SK-N-SH (cell line): ENCODE measurements at regions not wholly inside any gene's neighbourhood (a gene's known extent, or its start where the extent isn't known, plus 50 kb on each side); places are given as distances from the start of the nearest gene placed in this dataset.

Source experiments
- CTCF ChIA-PET: fragments of 300-600, 350-600 bp; formaldehyde crosslinking; extraction: SDS; loops from one replicate; lab custom pipeline; 2021; lab: Yijun Ruan, JAX
- POLR2A ChIA-PET: fragments of 350-600 bp; sonication (Branson Sonifier 250); formaldehyde crosslinking; extraction: SDS; loops from one replicate; lab custom pipeline; 2020; ENCODE audit warnings: antibody characterized with exemption, inconsistent platforms; lab: Yijun Ruan, JAX
- DNase-seq: peaks from one replicate; pipeline ENCODE4 v3.0.0; 2012
- H2AFZ ChIP-seq: fragments of 200-600 bp; sonication (generic); 2 replicates; pipeline ENCODE4 v1.8.1; 2016; ENCODE audit warnings: antibody characterized with exemption, mild to moderate bottlenecking, low read depth
- H3F3A ChIP-seq: fragments of 200-600 bp; sonication (generic); replicated peaks from 2 replicates; pipeline ENCODE3; 2016; ENCODE audit warnings: antibody characterized with exemption, mild to moderate bottlenecking; ENCODE audit not compliant: insufficient read depth
- H3K27ac ChIP-seq, 2 experiments: fragments of 200-500 bp in 1 of 2; fragments of 200-600 bp in 1 of 2; sonication (Bioruptor generic) in 1 of 2; sonication (generic), shearing (Covaris generic) in 1 of 2; 2 replicates each; pipeline versions ENCODE4 v1.5.1 to v1.6.1; 2014 to 2016; ENCODE audit warnings: low read depth in 2 of 2, inconsistent platforms in 1 of 2, low read length in 1 of 2, mild to moderate bottlenecking in 1 of 2, mixed read lengths in 1 of 2
- H3K27me3 ChIP-seq: fragments of 200-600 bp; sonication (generic), shearing (Covaris generic); 2 replicates; pipeline ENCODE4 v1.6.1; 2016; ENCODE audit warnings: mixed run types; ENCODE audit not compliant: insufficient read depth
- H3K36me3 ChIP-seq, 2 experiments: fragments of 200-500 bp in 1 of 2; fragments of 200-600 bp in 1 of 2; sonication (Bioruptor generic) in 1 of 2; sonication (generic) in 1 of 2; replicated peaks in 1 of 2; 2 replicates each; pipeline versions ENCODE3 to v1.5.1; 2014 to 2016; ENCODE audit warnings: low read length in 1 of 2, mild to moderate bottlenecking in 1 of 2; ENCODE audit not compliant: insufficient read depth in 2 of 2, control insufficient read depth in 1 of 2
- H3K4me1 ChIP-seq, 2 experiments: fragments of 200-500 bp in 1 of 2; fragments of 200-600 bp in 1 of 2; sonication (Bioruptor generic) in 1 of 2; sonication (generic), shearing (Covaris generic) in 1 of 2; 2 replicates each; pipeline versions ENCODE4 v1.5.1 to v1.6.1; 2014 to 2016; ENCODE audit warnings: low read depth in 1 of 2, low read length in 1 of 2, mixed run types in 1 of 2; ENCODE audit not compliant: insufficient read depth in 2 of 2, control insufficient read depth in 1 of 2
- H3K4me2 ChIP-seq: fragments of 200-600 bp; sonication (generic), shearing (Covaris generic); 2 replicates; pipeline ENCODE4 v1.6.1; 2017; ENCODE audit warnings: mixed run types
- H3K4me3 ChIP-seq, 2 experiments: fragments of 200-500 bp in 1 of 2; fragments of 200-600 bp in 1 of 2; sonication (Bioruptor generic) in 1 of 2; sonication (generic), shearing (Covaris generic) in 1 of 2; 2 replicates each; pipeline versions ENCODE4 v1.5.1 to v1.8.1; 2014 to 2016; ENCODE audit warnings: low read depth in 2 of 2, inconsistent platforms in 1 of 2, low read length in 1 of 2, mild to moderate bottlenecking in 1 of 2, mixed read lengths in 1 of 2, moderate library complexity in 1 of 2
- H3K79me2 ChIP-seq: fragments of 200-600 bp; sonication (generic); 2 replicates; pipeline ENCODE4 v1.8.1; 2017; ENCODE audit warnings: mild to moderate bottlenecking; ENCODE audit not compliant: insufficient read depth
- H3K9ac ChIP-seq: fragments of 200-600 bp; sonication (generic); 2 replicates; pipeline ENCODE4 v1.6.1; 2017; ENCODE audit warnings: mixed run types
- H3K9me2 ChIP-seq: fragments of 200-600 bp; sonication (generic); 2 replicates; pipeline ENCODE4 v1.6.1; 2017; ENCODE audit warnings: mixed run types
- H3K9me3 ChIP-seq: fragments of 200-600 bp; sonication (generic); 2 replicates; pipeline ENCODE4 v1.6.1; 2017; ENCODE audit warnings: mixed run types, mild to moderate bottlenecking, moderate library complexity
- H4K20me1 ChIP-seq: fragments of 200-600 bp; sonication (generic); 2 replicates; pipeline ENCODE4 v1.6.1; 2017; ENCODE audit warnings: mild to moderate bottlenecking, mixed run types; ENCODE audit not compliant: insufficient read depth
- EP300 ChIP-seq, 2 experiments: IDR thresholded peaks; 2 replicates each; pipeline versions ENCODE4 v1.4.0 to v1.6.1; 2012; ENCODE audit warnings: borderline replicate concordance in 1 of 2, low read depth in 1 of 2, low read length in 1 of 2
- EZH2phosphoT487 ChIP-seq: fragments of 200-600 bp; sonication (generic); IDR thresholded peaks from 2 replicates; pipeline ENCODE4 v1.6.1; 2017; ENCODE audit warnings: low read depth, mixed run types, mild to moderate bottlenecking, antibody characterized with exemption, moderate library complexity, borderline replicate concordance
- FOXJ3 ChIP-seq: sonication (generic); formaldehyde crosslinking; IDR thresholded peaks from 2 replicates; pipeline ENCODE4 v1.5.1; 2020; ENCODE audit warnings: mild to moderate bottlenecking, missing genetic modification reagents
- FOXM1 ChIP-seq: IDR thresholded peaks from 2 replicates; pipeline ENCODE4 v1.4.0; 2012; ENCODE audit warnings: low read depth, mild to moderate bottlenecking
- GATA2 ChIP-seq: sonication (generic); formaldehyde crosslinking; IDR thresholded peaks from 2 replicates; pipeline ENCODE4 v1.5.0; 2020; ENCODE audit warnings: mild to moderate bottlenecking, missing genetic modification reagents
- POLR2AphosphoS5 ChIP-seq: IDR thresholded peaks from 2 replicates; pipeline ENCODE4 v1.6.1; 2012; ENCODE audit warnings: low read depth, low read length
- RAD21 ChIP-seq: IDR thresholded peaks from 2 replicates; pipeline ENCODE4 v1.6.1; 2012; ENCODE audit warnings: mild to moderate bottlenecking, low read length
- SMC3 ChIP-seq: IDR thresholded peaks from 2 replicates; pipeline ENCODE4 v1.6.1; 2012; ENCODE audit warnings: low read depth, low read length, improper control_type of control experiment
- TCF12 ChIP-seq: IDR thresholded peaks from 2 replicates; pipeline ENCODE4 v1.4.0; 2012
- TEAD4 ChIP-seq: IDR thresholded peaks from 2 replicates; pipeline ENCODE4 v1.4.0; 2012; ENCODE audit warnings: mild to moderate bottlenecking, borderline replicate concordance; ENCODE audit not compliant: insufficient read depth
- WGBS: methylation state at CpG from one replicate; pipeline ENCODE4 v1.1.6; 2017; ENCODE audit warnings: low lambda C conversion rate; 5-methylcytosine and 5-hydroxymethylcytosine counted together
- TF ChIP-seq, protein P1 (sequence below): fragments of 200-600 bp; sonication (generic); IDR thresholded peaks from 2 replicates; pipeline ENCODE4 v1.6.1; 2017; ENCODE audit warnings: antibody characterized with exemption, mild to moderate bottlenecking, moderate library complexity
- TF ChIP-seq, protein P2 (sequence below): fragments of 150-350 bp; IDR thresholded peaks from 2 replicates; pipeline ENCODE4 v1.6.1; 2016; ENCODE audit warnings: mild to moderate bottlenecking, low read depth, low read length
- TF ChIP-seq, protein P3 (sequence below): IDR thresholded peaks from 2 replicates; pipeline ENCODE4; 2012
- TF ChIP-seq, protein P4 (sequence below): IDR thresholded peaks from 2 replicates; pipeline ENCODE4 v1.6.1; 2012; ENCODE audit warnings: mild to moderate bottlenecking, low read depth, low read length, moderate library complexity

DNA sequence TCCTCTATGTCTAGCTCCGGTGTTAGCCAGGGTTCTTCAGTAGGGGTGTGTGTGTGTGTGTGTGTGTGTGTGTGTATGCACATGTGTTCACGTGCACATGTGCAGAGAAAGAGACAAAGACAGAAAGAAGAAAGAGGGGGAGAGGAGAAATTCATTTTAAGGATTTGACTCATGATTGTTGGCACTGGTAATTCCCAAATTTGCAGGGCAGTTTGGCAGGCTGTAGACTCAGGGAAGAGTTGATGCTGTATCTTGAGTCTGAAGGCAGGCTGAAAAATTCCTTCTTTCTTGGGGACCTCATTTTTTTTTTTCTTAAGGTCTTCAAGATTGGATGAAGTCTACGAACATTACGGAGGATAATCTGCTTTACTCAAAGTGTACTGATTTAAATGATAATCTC, 335.7 kb downstream of the NSG2 start:
- H3K9ac ChIP-seq, result no peak overlapping the region
- CTCF ChIA-PET, result no interaction called here
- no peaks in the 10 kb centered on the region for H3K79me2 ChIP-seq
- peaks cover 27 to 31% of the 10 kb centered on the region in 2 experiments for H3K4me1 ChIP-seq
- H4K20me1 ChIP-seq, result no peaks in the 10 kb centered on the region
- H3K27ac ChIP-seq, result no peak overlapping the region
- no peaks in the 10 kb centered on the region for H3K27me3 ChIP-seq
- H3K36me3 ChIP-seq, result no peaks in the 10 kb centered on the region
- no peaks in the 10 kb centered on the region for H3K9me2 ChIP-seq
- H3K4me2 ChIP-seq, result no peak overlapping the region
- TF ChIP-seq GATA2 (no peak), RAD21 (no peak), TCF12 (no peak), FOXJ3 (CRISPR knock-in tag) (no peak), EP300 (IDR thresholded peaks at IDR 0.05; ENCODE audit: borderline replicate concordance in 1 of 2, low read depth in 1 of 2, low read length in 1 of 2) (no peak), EZH2phosphoT487 (no peak), TEAD4 (no peak), POLR2AphosphoS5 (no peak), FOXM1 (no peak), SMC3 (no peak)
- TF ChIP-seq, protein P1, sequence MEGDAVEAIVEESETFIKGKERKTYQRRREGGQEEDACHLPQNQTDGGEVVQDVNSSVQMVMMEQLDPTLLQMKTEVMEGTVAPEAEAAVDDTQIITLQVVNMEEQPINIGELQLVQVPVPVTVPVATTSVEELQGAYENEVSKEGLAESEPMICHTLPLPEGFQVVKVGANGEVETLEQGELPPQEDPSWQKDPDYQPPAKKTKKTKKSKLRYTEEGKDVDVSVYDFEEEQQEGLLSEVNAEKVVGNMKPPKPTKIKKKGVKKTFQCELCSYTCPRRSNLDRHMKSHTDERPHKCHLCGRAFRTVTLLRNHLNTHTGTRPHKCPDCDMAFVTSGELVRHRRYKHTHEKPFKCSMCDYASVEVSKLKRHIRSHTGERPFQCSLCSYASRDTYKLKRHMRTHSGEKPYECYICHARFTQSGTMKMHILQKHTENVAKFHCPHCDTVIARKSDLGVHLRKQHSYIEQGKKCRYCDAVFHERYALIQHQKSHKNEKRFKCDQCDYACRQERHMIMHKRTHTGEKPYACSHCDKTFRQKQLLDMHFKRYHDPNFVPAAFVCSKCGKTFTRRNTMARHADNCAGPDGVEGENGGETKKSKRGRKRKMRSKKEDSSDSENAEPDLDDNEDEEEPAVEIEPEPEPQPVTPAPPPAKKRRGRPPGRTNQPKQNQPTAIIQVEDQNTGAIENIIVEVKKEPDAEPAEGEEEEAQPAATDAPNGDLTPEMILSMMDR, result no peak
- TF ChIP-seq, protein P2, sequence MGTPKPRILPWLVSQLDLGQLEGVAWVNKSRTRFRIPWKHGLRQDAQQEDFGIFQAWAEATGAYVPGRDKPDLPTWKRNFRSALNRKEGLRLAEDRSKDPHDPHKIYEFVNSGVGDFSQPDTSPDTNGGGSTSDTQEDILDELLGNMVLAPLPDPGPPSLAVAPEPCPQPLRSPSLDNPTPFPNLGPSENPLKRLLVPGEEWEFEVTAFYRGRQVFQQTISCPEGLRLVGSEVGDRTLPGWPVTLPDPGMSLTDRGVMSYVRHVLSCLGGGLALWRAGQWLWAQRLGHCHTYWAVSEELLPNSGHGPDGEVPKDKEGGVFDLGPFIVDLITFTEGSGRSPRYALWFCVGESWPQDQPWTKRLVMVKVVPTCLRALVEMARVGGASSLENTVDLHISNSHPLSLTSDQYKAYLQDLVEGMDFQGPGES, result no peak
- TF ChIP-seq, protein P3, sequence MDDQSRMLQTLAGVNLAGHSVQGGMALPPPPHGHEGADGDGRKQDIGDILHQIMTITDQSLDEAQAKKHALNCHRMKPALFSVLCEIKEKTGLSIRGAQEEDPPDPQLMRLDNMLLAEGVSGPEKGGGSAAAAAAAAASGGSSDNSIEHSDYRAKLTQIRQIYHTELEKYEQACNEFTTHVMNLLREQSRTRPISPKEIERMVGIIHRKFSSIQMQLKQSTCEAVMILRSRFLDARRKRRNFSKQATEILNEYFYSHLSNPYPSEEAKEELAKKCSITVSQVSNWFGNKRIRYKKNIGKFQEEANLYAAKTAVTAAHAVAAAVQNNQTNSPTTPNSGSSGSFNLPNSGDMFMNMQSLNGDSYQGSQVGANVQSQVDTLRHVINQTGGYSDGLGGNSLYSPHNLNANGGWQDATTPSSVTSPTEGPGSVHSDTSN, result no peak
- TF ChIP-seq, protein P4, sequence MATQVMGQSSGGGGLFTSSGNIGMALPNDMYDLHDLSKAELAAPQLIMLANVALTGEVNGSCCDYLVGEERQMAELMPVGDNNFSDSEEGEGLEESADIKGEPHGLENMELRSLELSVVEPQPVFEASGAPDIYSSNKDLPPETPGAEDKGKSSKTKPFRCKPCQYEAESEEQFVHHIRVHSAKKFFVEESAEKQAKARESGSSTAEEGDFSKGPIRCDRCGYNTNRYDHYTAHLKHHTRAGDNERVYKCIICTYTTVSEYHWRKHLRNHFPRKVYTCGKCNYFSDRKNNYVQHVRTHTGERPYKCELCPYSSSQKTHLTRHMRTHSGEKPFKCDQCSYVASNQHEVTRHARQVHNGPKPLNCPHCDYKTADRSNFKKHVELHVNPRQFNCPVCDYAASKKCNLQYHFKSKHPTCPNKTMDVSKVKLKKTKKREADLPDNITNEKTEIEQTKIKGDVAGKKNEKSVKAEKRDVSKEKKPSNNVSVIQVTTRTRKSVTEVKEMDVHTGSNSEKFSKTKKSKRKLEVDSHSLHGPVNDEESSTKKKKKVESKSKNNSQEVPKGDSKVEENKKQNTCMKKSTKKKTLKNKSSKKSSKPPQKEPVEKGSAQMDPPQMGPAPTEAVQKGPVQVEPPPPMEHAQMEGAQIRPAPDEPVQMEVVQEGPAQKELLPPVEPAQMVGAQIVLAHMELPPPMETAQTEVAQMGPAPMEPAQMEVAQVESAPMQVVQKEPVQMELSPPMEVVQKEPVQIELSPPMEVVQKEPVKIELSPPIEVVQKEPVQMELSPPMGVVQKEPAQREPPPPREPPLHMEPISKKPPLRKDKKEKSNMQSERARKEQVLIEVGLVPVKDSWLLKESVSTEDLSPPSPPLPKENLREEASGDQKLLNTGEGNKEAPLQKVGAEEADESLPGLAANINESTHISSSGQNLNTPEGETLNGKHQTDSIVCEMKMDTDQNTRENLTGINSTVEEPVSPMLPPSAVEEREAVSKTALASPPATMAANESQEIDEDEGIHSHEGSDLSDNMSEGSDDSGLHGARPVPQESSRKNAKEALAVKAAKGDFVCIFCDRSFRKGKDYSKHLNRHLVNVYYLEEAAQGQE, result no peak
- H3K4me3 ChIP-seq, result no peak overlapping the region
- H2AFZ ChIP-seq, result no peak overlapping the region
- 90% methylated on average over 4 of the region's 4 CpGs for WGBS
- H3K9me3 ChIP-seq, result no peaks in the 10 kb centered on the region
- POLR2A ChIA-PET, result no interaction called here
- peaks cover 30% of the 10 kb centered on the region for H3F3A ChIP-seq
- DNase-seq, result no peak
